Hepatocyte (in vitro differentiated cells): ENCODE measurements at regions not wholly inside any gene's neighbourhood (a gene's known extent, or its start where the extent isn't known, plus 50 kb on each side); places are given as distances from the start of the nearest gene placed in this dataset.

Experiments
- DNase-seq: peaks from one replicate; pipeline ENCODE4 v3.0.0-alpha.2; 2016; ENCODE audit warnings: low spot score
- H2AFZ ChIP-seq: fragments of 200-600 bp; sonication (generic); 2 replicates; pipeline ENCODE4 v1.6.0; 2016; ENCODE audit warnings: antibody characterized with exemption, mild to moderate bottlenecking
- H3K27ac ChIP-seq: fragments of 200-600 bp; sonication (generic); 2 replicates; pipeline ENCODE4 v1.5.1; 2016; ENCODE audit warnings: mild to moderate bottlenecking
- H3K27me3 ChIP-seq: fragments of 200-600 bp; sonication (generic); 2 replicates; pipeline ENCODE4 v1.6.1; 2016
- H3K36me3 ChIP-seq: fragments of 200-600 bp; sonication (generic); replicated peaks from 2 replicates; pipeline ENCODE4 v1.5.1; 2016; ENCODE audit warnings: low read depth; ENCODE audit not compliant: insufficient read depth
- H3K4me1 ChIP-seq: fragments of 200-600 bp; sonication (generic); 2 replicates; pipeline ENCODE4 v1.5.1; 2016; ENCODE audit warnings: mild to moderate bottlenecking, moderate library complexity; ENCODE audit not compliant: insufficient read depth
- H3K4me2 ChIP-seq: fragments of 200-600 bp; sonication (generic); 2 replicates; pipeline ENCODE4 v1.6.0; 2016
- H3K4me3 ChIP-seq: fragments of 200-600 bp; sonication (generic); 2 replicates; pipeline ENCODE4 v1.5.1; 2016; ENCODE audit warnings: mild to moderate bottlenecking
- H3K79me2 ChIP-seq: fragments of 200-600 bp; sonication (generic); 2 replicates; pipeline ENCODE4 v1.6.0; 2017; ENCODE audit warnings: mild to moderate bottlenecking
- H3K9me2 ChIP-seq: fragments of 200-600 bp; sonication (generic); replicated peaks from 2 replicates; pipeline ENCODE4 v1.6.0; 2017; ENCODE audit warnings: mild to moderate bottlenecking; ENCODE audit not compliant: insufficient read depth
- H3K9me3 ChIP-seq: fragments of 200-600 bp; sonication (generic); 2 replicates; pipeline ENCODE4 v1.5.1; 2016; ENCODE audit warnings: low read depth, mild to moderate bottlenecking
- H4K20me1 ChIP-seq: fragments of 200-600 bp; sonication (generic); 2 replicates; pipeline ENCODE4 v1.6.0; 2016; ENCODE audit warnings: mild to moderate bottlenecking; ENCODE audit not compliant: insufficient read depth, poor library complexity, severe bottlenecking
- EZH2 ChIP-seq: fragments of 200-600 bp; sonication (generic); IDR thresholded peaks from 2 replicates; pipeline ENCODE4 v1.6.1; 2016; ENCODE audit warnings: antibody characterized with exemption, mild to moderate bottlenecking, borderline replicate concordance
- EZH2phosphoT487 ChIP-seq: fragments of 200-600 bp; sonication (generic); IDR thresholded peaks from one replicate; pipeline ENCODE4 v1.6.1; 2018; ENCODE audit warnings: antibody characterized with exemption, mild to moderate bottlenecking, low read depth, moderate library complexity; ENCODE audit not compliant: unreplicated experiment, severe bottlenecking
- WGBS: methylation state at CpG from one replicate; pipeline ENCODE4 v1.1.6; 2016; ENCODE audit warnings: low lambda C conversion rate; ENCODE audit errors: missing lambda C conversion rate; 5-methylcytosine and 5-hydroxymethylcytosine counted together
- TF ChIP-seq, protein P1 (sequence below): fragments of 200-600 bp; sonication (generic); IDR thresholded peaks from 2 replicates; pipeline ENCODE4 v1.5.1; 2016; ENCODE audit warnings: antibody characterized with exemption, mild to moderate bottlenecking; ENCODE audit not compliant: poor library complexity

DNA sequence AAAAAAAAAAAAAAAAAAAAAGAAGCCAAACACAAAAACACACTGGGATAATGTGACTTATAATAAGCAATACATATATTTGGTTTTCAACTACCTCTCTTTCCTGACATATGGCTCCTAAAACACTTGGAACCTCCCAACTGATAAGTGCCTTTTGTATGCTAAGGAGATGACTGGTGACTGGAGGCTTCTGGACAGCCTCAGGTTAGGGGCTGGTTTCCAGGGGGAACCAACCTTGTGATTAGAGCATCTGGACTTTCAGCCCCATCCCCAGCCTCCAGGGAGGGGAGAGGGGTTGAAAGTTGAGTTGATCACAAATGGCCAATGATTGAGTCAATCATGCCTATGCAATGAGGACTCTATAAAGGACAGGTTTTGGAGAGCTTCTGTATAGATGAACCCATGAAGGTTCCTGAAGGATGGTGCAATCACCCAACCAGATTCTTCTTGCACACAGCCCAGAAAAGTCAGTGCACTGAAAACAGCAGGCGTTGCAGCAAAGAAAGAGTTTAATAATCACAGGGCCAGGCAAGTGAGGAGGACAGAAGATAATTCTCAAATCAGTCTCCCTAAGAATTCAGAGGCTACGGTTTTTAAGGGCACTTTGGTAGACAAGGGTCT is 276.7 kb downstream of the AUH start:
- H2AFZ ChIP-seq, result no peak overlapping the region
- 90% methylated on average over 2 of the region's 2 CpGs for WGBS
- TF ChIP-seq, protein P1, sequence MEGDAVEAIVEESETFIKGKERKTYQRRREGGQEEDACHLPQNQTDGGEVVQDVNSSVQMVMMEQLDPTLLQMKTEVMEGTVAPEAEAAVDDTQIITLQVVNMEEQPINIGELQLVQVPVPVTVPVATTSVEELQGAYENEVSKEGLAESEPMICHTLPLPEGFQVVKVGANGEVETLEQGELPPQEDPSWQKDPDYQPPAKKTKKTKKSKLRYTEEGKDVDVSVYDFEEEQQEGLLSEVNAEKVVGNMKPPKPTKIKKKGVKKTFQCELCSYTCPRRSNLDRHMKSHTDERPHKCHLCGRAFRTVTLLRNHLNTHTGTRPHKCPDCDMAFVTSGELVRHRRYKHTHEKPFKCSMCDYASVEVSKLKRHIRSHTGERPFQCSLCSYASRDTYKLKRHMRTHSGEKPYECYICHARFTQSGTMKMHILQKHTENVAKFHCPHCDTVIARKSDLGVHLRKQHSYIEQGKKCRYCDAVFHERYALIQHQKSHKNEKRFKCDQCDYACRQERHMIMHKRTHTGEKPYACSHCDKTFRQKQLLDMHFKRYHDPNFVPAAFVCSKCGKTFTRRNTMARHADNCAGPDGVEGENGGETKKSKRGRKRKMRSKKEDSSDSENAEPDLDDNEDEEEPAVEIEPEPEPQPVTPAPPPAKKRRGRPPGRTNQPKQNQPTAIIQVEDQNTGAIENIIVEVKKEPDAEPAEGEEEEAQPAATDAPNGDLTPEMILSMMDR, result no peak
- no peak for TF ChIP-seq EZH2
- TF ChIP-seq EZH2phosphoT487, result no peak
- H3K4me2 ChIP-seq, result no peak overlapping the region
- no peaks in the 10 kb centered on the region for H3K4me1 ChIP-seq
- H3K9me2 ChIP-seq, result no peaks in the 10 kb centered on the region
- no peaks in the 10 kb centered on the region for H3K79me2 ChIP-seq
- H4K20me1 ChIP-seq, result no peaks in the 10 kb centered on the region
- no peak overlapping the region for H3K4me3 ChIP-seq
- no peaks in the 10 kb centered on the region for H3K9me3 ChIP-seq
- no peaks in the 10 kb centered on the region for H3K36me3 ChIP-seq
- no peaks in the 10 kb centered on the region for H3K27me3 ChIP-seq
- H3K27ac ChIP-seq, result no peak overlapping the region
- DNase-seq, result no peak

- no peak for DNase-seq
- no peaks in the 10 kb centered on the region for H3K4me1 ChIP-seq
- no peak overlapping the region for H2AFZ ChIP-seq
- no peak overlapping the region for H3K4me3 ChIP-seq
- no peak overlapping the region for H3K27ac ChIP-seq
- no peaks in the 10 kb centered on the region for H3K27me3 ChIP-seq
- 75% methylated on average over 2 of the region's 2 CpGs for WGBS
- H4K20me1 ChIP-seq, result no peaks in the 10 kb centered on the region
- no peak for TF ChIP-seq EZH2
- TF ChIP-seq, protein P1, result no peak
- no peak for TF ChIP-seq EZH2phosphoT487
- H3K79me2 ChIP-seq, result no peaks in the 10 kb centered on the region
- no peaks in the 10 kb centered on the region for H3K9me3 ChIP-seq
- H3K36me3 ChIP-seq, result no peaks in the 10 kb centered on the region
- no peaks in the 10 kb centered on the region for H3K9me2 ChIP-seq
- H3K4me2 ChIP-seq, result no peak overlapping the region
Measured at GRCh38 chr9:91085517-91086291, 276.0 kb downstream of the AUH start.

DNA sequence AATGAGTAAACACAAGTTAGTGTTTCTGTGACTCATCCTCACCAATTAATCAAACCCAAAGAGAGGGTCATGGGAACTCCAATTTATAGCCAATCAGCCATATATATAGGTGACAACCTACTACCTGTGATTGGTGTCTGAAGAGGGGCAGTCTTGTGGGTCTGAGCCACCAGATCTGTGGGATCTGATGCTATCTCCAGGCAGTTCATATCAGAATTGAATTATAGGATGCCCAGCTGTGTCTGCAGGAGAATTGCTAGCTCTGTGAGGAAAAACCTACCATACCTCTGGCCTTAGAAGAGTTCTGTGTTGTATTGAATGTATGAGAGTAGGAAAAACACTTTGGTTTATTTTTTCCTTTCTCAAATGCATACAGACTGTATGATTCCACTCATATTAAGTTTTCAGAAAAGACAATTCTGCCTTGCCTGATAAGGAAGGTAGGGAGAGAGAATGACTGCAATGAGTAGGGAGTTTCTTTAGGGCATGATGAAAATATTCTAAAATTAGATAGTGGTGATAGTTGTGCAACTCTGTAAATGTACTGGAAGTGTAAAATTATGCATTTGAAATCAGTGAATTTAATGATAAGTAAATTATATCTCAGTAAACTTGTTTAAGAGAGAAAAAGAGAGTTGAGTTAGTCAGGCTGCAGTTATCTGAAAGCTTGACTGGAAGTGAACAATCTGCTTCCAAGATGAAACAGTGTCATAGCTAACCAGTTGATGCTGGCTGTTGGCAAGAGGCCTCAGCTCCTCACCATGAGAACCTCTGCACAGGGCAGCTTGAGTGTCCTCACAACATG is 274.9 kb downstream of the AUH start:
- Histone ChIP-seq H3K4me1 (no peaks in the 10 kb centered on the region), H3K27me3 (no peaks in the 10 kb centered on the region), H3K79me2 (no peaks in the 10 kb centered on the region), H3K4me2 (no peak overlapping the region), H3K27ac (no peak overlapping the region), H3K9me2 (no peaks in the 10 kb centered on the region), H3K4me3 (no peak overlapping the region), H3K9me3 (no peaks in the 10 kb centered on the region), H4K20me1 (no peaks in the 10 kb centered on the region), H3K36me3 (no peaks in the 10 kb centered on the region), H2AFZ (no peak overlapping the region)
- no peak for TF ChIP-seq EZH2phosphoT487
- TF ChIP-seq, protein P1, result no peak
- TF ChIP-seq EZH2, result no peak
- DNase-seq, result no peak
